ENCODE measurements at regions not wholly inside any gene's neighbourhood (a gene's known extent, or its start where the extent isn't known, plus 50 kb on each side); places are given as distances from the start of the nearest gene placed in this dataset.

DNA sequence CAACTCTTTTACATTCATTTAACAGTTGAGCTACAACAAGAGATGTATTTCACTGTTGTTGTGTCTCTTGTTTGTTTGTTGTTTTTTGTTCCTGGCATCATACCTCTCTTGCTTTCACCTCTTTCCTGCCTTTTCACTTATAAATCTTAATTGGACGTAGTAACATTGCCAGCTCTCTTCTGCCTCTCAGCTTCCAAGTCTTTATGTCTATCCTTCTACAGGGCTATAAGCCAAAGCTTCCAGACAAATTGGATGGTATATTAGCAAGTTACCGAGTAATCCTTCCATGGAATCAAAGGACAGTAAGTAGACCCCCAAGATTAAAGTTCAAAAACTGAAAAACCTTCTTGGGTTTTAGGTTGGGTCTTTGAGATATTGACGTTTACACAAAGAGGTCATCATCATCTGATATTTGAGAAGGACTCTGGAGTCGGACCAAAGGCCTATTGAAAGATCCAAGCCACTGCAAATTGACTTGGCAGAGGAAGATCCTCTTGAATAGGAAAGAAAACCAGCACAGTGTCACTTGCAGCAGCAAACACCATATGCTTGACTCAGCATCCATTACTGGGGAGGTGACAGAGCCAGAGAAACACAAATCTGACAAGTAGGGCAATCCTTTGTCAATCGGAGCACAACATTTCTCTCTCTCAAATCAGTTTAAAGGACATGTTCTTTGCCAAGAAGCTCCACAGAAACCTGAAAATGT lies 648.5 kb upstream of the NR2F2 start:
- H3K4me1 Mint-ChIP-seq (ENCODE audit: low read depth, unreplicated experiment) = no peaks in the 10 kb centered on the region
- H3K27me3 Mint-ChIP-seq (ENCODE audit: unreplicated experiment) = no peaks in the 10 kb centered on the region
- H3K36me3 Mint-ChIP-seq (ENCODE audit: unreplicated experiment) = no peaks in the 10 kb centered on the region
- DNase-seq = no peak
- no peak overlapping the region for H3K4me3 Mint-ChIP-seq (ENCODE audit: unreplicated experiment)
- no peaks in the 10 kb centered on the region for H3K9me3 Mint-ChIP-seq (ENCODE audit: unreplicated experiment)
- H3K27ac Mint-ChIP-seq (ENCODE audit: unreplicated experiment) = no peak overlapping the region
- TF ChIP-seq, protein P1, sequence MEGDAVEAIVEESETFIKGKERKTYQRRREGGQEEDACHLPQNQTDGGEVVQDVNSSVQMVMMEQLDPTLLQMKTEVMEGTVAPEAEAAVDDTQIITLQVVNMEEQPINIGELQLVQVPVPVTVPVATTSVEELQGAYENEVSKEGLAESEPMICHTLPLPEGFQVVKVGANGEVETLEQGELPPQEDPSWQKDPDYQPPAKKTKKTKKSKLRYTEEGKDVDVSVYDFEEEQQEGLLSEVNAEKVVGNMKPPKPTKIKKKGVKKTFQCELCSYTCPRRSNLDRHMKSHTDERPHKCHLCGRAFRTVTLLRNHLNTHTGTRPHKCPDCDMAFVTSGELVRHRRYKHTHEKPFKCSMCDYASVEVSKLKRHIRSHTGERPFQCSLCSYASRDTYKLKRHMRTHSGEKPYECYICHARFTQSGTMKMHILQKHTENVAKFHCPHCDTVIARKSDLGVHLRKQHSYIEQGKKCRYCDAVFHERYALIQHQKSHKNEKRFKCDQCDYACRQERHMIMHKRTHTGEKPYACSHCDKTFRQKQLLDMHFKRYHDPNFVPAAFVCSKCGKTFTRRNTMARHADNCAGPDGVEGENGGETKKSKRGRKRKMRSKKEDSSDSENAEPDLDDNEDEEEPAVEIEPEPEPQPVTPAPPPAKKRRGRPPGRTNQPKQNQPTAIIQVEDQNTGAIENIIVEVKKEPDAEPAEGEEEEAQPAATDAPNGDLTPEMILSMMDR (IDR thresholded peaks at IDR 0.05; ENCODE audit: partially characterized antibody, unreplicated experiment) = no peak

DNA sequence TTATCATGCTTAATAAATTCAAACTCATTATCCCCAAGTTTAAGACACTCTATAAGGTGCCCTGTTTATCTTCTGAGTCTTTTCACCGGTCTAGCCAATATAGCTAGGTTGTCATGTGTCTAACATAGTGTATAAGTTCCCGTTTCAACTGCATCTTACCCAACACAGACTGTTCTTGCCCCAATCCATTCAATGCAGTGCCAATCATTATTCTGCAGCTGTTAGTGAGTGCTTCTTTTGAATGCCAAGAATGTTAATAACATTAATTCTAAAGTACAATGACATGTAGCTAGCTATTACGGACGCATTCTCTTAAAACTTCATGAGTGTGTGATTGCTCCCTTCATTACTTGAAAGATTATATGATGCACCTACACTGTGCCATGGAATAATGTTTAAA lies 646.4 kb upstream of the NR2F2 start:
- H3K27me3 Mint-ChIP-seq (ENCODE audit: unreplicated experiment) = no peaks in the 10 kb centered on the region
- no peak overlapping the region for H3K4me3 Mint-ChIP-seq (ENCODE audit: unreplicated experiment)
- H3K36me3 Mint-ChIP-seq (ENCODE audit: unreplicated experiment) = no peaks in the 10 kb centered on the region
- TF ChIP-seq, protein P1 (IDR thresholded peaks at IDR 0.05; ENCODE audit: partially characterized antibody, unreplicated experiment) = no peak
- H3K9me3 Mint-ChIP-seq (ENCODE audit: unreplicated experiment) = no peaks in the 10 kb centered on the region
- no peaks in the 10 kb centered on the region for H3K4me1 Mint-ChIP-seq (ENCODE audit: low read depth, unreplicated experiment)
- H3K27ac Mint-ChIP-seq (ENCODE audit: unreplicated experiment) = no peak overlapping the region
- no peak for DNase-seq

DNA sequence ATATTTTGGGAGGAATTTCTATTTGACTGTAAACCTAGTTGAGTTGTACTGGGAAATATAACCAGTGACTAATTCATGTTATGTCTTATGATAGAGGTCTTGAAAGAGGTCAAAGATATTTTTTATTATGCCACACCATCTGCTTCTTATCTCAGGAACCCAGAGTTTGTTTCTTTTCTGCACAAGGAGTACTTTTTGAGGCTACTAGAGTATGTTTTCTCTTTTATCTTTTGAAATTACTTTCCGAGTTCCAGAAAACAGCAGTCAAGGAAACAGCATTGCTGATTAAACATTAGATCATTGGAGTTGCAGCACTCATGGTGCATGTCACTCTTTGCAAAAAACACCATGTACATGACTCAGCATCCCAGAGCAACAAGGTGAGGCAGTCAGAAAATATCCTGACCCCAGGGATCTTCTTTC lies 645.8 kb upstream of the NR2F2 start:
- Mint-ChIP-seq H3K36me3 (ENCODE audit: unreplicated experiment) (no peaks in the 10 kb centered on the region), H3K9me3 (ENCODE audit: unreplicated experiment) (no peaks in the 10 kb centered on the region), H3K27me3 (ENCODE audit: unreplicated experiment) (no peaks in the 10 kb centered on the region), H3K4me1 (ENCODE audit: low read depth, unreplicated experiment) (no peaks in the 10 kb centered on the region), H3K27ac (ENCODE audit: unreplicated experiment) (no peak overlapping the region), H3K4me3 (ENCODE audit: unreplicated experiment) (no peak overlapping the region)
- TF ChIP-seq, protein P1 (IDR thresholded peaks at IDR 0.05; ENCODE audit: partially characterized antibody, unreplicated experiment) = no peak
- DNase-seq = no peak

DNA sequence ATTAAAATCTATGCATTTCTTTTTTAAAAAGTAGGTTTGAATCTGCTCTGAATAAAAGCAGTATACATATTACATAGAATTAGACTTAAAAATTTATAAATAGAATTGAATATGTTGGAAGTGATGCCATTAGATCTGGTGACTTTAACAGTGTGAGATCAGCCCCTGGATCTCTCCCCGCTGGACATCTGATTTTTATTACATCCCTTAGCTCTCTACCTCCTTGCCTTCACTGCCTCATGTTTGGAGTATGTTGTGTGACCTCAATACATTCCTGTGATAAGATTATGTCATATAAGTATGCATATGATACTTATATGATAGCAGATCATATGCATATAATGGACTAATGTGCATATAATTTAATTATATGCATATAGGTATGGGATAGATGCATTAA lies 643.4 kb upstream of the NR2F2 start:
- no peak overlapping the region for H3K4me3 Mint-ChIP-seq (ENCODE audit: unreplicated experiment)
- H3K36me3 Mint-ChIP-seq (ENCODE audit: unreplicated experiment) = no peaks in the 10 kb centered on the region

DNA sequence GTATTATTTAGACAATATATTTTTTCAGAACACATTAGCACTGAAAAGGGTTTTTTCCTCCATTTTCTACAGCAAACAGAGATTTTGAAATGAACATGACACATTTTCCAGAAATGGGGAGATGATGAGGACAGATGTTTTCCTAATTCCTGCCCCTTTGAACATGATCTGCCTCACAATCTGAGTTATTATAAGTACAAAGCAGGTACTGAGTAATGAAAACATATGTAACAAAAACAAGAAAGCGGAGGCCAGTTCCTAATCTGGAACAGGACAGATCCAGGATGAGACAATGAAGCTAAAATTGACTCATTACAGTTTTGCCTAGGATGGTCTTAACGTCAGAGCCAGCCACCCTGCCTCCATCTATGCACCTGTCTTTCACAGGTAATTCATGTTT lies 642.8 kb upstream of the NR2F2 start:
- TF ChIP-seq, protein P1 (IDR thresholded peaks at IDR 0.05; ENCODE audit: partially characterized antibody, unreplicated experiment) = no peak
- no peak overlapping the region for H3K27ac Mint-ChIP-seq (ENCODE audit: unreplicated experiment)

More for the DNA sequence above, 643.4 kb upstream of the NR2F2 start:
- TF ChIP-seq, protein P1 (IDR thresholded peaks at IDR 0.05; ENCODE audit: partially characterized antibody, unreplicated experiment) = no peak
- Mint-ChIP-seq H3K4me1 (ENCODE audit: low read depth, unreplicated experiment) (no peaks in the 10 kb centered on the region), H3K9me3 (ENCODE audit: unreplicated experiment) (no peaks in the 10 kb centered on the region), H3K27me3 (ENCODE audit: unreplicated experiment) (no peaks in the 10 kb centered on the region), H3K27ac (ENCODE audit: unreplicated experiment) (no peak overlapping the region)
- DNase-seq = no peak

More for the DNA sequence above, 642.8 kb upstream of the NR2F2 start:
- DNase-seq = no peak
- H3K27me3 Mint-ChIP-seq (ENCODE audit: unreplicated experiment) = no peaks in the 10 kb centered on the region
- H3K36me3 Mint-ChIP-seq (ENCODE audit: unreplicated experiment) = no peaks in the 10 kb centered on the region
- H3K4me1 Mint-ChIP-seq (ENCODE audit: low read depth, unreplicated experiment) = no peaks in the 10 kb centered on the region
- no peaks in the 10 kb centered on the region for H3K9me3 Mint-ChIP-seq (ENCODE audit: unreplicated experiment)
- no peak overlapping the region for H3K4me3 Mint-ChIP-seq (ENCODE audit: unreplicated experiment)

All from glutamatergic neuron (in vitro differentiated cells).